Renal cortex interstitium (tissue), 11 donors: ENCODE measurements at regions not wholly inside any gene's neighbourhood (a gene's known extent, or its start where the extent isn't known, plus 50 kb on each side); places are given as distances from the start of the nearest gene placed in this dataset.
"Not testable (repeated sequence)": the region's sequence is repeated elsewhere in the genome, so short reads cannot be mapped to it uniquely, and the experiment has no call there.

Source experiments
- DNase-seq, 11 donors: peaks; one replicate each; pipeline ENCODE4 v3.0.0-alpha.2; 2013; ENCODE audit warnings: low read depth in 9 of 11, low spot score in 4 of 11; ENCODE audit errors: extremely low read depth in 1 of 11

DNA sequence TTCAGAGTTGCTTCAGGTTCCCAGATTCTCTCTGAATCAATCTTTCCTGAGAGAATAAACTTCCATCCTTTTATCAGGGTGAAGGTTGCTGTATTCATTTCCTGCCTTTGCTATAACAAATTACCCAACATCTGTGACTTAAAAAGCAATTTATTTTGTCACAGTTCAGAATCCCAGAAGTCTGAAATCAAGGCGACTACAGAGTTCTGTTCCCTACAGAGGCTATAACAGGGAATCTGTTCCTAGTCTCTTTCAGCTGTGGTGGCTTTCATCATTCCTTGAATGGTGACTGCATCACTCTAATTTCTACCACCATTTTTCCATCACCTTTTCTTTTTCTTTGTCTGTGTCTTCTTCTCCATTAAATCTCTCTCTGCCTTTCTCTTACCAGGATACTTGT is 459.3 kb upstream of the PRR20A start:
- no peak for DNase-seq

DNA sequence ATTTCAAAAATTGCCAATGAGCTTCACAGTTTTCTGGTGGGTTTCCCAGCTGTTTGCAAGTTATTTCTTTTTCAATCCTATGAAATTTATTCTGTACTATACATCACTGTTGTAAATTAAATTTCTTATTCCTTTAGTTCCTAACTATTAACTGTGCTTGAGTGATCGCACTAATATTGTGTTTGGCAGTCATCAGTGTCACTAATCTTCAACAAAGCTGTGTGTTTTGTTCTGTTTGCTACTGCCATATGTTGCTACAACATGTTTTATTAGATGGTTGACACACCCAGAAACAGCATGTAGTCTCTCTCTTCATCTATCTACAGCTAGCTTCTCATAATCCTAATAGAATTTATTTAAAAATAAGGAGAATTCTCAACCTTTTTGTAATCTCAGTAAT is 453.6 kb upstream of the PRR20A start:
- peak in 5 of 11 donors; percentile 1 to 17 (median 6) for DNase-seq

DNA sequence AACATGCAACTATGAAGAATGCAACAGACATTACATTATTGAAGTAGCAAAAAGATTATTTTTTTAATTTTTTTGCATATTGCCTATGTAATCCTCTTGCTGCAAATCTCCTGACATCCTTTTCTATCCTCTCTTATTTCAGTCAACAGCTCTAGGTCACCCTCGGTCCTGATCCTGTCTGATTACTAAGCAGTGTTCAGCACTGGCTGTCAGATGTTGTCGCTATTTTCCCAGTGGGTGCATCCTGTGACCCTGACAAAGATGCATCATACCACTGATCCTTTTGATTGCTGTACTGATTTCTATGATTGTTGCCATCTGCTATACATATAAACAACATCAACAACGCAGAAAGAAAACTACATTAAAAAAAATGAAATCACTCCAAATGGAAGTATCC is 443.7 kb upstream of the PRR20A start:
- no peak for DNase-seq

DNA sequence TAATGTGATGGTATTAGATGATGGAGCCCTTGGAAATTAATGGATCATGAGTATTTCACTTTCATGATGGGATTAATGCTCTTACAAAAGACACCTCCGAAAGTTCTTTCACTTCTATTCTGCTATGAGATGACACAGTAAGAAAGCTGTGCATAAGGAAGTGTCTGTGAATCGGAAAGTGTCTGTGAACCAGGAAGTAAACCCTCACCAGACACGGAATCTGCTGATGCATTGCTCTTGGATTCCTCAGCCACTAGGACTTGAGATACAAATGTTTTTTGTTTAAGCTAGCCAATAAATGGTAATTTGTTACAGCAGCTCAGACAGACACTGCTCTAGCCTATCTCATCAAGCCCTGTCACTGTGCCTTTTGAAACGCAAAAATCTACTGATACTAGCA is 440.4 kb upstream of the PRR20A start:
- no peak for DNase-seq

DNA sequence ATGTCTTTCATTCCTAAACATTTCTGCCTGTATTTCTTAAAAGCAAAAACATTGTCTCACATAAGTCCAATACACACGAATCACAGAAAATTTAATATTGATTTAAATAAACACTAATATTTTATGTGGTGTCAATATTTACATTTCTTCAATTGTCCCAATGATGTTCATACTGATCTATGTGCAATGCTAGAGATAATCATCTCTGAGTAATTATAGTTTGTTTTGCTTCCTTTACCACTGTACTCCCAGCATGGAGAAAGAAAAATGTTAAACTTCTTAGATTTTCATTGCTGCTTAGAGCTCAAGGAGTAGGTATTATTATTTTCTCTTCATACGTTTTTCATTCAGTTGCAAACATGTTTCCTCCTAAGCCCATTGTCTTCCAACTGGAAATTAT is 434.2 kb upstream of the PRR20A start:
- DNase-seq = no peak

DNA sequence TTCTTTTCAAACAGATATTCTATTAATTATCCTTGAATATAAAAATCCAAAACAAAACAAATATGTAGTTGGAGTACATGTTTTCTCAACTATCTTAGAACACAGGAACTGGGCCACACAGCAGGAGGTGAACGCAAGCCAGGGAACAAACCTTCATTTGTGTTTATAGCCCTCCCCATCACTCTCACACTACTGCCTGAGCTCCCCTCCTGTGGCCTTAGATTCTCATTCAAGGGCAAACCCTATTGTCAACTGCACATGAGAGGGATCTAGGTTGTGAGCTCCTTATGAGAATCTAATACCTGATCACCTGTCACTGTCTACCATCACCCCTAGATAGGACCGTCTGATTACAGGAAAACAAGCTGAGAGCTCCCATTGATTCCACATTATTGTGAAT is 427.1 kb upstream of the PRR20A start:
- no peak for DNase-seq

DNA sequence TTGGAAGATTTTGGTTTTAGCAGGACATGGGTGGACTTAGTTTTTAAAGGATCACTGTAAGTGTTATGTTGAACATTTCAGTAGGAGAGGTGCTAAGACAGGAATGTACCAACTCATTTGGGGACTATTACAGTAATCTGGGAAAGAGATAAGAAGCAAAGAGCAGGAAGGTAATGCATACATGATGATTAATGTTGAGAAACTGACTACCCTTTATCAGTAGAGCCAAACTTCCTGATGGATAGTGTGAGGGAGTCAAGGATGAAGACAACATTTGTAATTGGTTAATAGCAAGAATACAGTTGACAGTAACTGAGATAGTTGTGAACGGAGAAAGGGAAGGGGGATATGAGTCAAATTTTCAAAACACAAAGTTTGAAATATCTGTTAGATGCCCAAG is 421.9 kb upstream of the PRR20A start:
- no peak for DNase-seq

DNA sequence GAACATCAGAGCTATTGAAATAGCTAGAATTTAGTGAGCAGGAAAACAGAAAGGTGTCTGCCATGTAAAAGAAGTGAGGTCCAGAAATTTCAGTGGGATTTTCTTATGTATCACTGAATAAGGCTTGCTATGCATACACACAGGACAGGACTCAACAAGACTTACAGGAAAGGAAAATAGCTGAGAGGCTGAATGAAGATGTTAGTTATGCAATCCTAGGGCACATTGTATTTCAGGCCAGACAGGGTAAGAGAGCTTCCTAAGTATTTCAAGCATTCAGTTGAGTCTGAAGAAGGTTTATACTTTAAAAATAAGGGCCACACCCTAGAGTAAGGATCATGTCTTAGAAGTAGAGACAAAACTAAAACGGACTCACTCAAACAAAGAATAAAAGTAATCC is 419.9 kb upstream of the PRR20A start:
- no peak for DNase-seq

DNA sequence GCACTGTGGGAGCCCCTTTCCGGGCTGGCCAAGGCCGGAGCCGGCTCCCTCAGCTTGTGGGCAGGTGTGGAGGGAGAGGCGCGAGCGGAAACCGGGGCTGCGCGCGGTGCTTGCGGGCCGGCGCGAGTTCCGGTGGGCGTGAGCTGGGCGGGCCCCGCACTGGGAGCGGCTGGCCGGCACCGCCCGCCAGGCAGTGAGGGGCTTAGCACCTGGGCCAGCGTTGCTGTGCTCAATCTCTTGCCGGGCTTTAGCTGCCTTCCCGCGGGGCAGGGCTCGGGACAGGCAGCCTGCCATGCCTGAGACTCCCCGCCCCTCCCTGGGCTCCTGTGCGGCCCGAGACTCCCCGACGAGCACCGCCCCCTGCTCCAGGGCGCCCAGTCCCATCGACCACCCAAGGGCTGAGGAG is 405.2 kb upstream of the PRR20A start:
- DNase-seq = no peak

DNA sequence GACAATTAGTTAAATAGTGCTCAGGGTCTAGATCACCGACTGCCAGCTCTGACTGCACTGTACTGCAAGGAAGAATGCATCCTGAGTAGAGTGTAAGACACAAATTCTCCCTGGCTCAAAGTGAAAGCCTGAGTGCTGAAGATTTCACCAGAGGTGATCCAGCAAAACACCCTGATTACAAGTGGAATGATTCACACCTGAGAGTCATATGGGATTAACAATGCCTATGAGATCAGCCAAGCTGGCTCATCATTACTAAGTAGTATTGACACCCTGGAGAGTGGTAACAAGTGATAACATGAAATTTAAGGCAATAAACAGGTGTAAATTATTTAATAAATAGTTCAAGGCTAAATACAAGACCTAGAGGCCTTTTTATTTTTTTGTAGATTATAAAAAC is 403.8 kb upstream of the PRR20A start:
- no peak for DNase-seq

DNA sequence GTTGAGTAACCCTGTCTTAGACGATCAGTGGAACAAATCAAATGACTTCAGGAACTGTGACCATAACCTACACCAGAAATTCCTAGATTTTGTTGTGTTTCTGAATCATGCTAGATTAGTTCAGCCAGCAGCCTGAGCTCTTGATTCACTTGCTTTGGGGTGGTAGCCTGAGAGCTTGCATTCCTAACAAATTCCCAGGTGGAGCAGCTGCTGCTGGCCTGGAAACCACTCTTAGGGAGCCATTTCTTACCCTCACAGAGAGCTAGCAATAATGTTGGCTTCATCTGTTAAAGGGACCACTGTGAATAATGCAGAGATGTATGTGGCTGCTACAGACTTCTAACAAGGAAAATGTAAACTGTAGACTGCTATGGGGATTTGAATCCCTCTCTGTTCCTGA is 388.1 kb upstream of the PRR20A start:
- no peak for DNase-seq

DNA sequence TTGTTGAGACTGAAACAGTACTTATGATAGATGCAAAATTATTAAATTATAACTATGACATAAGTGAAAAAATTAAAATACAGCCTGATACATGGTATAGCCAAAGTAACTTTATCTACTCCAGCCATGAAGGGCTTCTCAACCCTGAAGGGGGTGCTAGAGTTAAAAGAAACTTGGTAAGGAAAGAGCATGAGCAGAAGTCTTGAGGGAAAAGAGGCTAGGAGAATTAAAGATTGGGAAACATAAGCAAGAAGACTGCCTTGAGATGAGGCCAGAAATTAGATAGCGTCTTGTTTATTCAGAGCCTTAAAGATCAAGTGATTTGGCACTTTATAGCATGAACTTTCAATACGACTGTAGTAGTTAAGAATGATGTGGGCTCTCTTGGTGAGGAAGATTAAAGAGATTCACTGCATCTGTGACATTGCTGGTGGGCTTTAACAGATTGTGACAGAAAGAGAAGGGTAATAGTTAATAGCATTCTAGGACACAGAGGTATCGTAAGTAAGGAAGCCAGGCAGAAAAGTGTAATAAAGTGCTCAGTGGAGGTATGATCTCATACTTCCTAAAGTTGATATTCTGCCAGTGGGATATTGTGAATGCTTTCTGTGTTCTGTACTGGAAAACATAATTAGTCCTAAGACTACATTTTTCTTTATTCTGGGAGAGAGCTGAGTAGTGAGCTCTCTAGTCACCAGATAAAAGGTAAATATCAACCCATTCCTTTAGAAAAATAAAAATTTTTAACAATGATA is 385.4 kb upstream of the PRR20A start:
- DNase-seq = no peak

DNA sequence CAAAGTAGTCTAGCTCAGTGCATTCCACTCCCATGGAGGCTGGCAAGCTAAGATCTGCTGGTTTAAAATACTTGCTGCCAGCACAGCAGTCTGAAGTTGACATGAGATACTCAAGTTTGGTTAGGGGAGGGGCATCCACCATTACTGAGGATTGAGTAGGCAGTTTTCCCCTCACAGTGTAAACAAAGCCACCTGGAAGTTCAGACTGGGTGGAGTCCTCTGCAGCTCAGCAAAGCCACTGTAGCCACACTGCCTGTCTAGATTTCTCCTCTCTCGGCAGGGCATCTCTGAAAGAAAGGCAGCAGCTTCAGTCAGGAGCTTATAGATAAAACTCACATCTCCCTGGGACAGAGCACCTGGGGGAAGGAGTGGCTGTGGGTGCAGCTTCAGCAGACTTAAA is 377.4 kb upstream of the PRR20A start:
- DNase-seq = not testable (repeated sequence)

DNA sequence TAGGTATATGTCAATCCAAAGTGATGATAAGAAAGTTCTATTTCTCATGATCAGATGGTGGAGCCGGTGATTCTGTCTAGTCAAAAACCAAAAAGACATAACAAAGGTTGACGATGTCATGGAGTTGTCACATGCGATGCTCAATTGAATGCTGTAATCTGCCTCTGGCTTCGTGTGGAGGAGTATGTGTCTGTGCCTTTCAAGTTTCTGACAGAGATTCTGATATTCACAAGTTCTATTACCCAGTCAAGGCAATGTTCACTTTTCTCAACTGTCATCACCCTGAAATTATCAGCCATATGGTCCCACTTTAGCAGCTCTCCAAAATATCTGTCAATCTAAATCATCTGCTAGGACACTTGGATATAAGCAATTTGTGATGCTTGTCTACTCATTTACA is 367.6 kb upstream of the PRR20A start:
- DNase-seq = no peak

DNA sequence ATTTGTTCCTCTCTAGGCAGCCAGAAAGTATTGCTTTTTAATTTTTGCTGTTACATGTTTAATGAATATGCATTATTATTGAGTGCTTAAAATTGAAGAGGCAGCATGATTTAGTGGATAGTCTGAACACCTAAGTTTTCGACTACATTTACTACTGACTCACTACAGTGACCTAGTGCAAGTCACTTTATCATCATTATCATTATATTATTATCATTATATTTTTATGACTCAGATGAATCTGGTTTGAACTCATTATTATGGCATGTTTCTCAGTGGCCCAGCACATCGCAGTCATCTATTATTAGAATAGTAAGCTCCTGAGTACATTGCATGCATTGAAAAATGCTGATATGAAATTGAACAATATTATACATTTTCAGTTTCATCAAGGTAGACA is 351.2 kb upstream of the PRR20A start:
- no peak for DNase-seq

DNA sequence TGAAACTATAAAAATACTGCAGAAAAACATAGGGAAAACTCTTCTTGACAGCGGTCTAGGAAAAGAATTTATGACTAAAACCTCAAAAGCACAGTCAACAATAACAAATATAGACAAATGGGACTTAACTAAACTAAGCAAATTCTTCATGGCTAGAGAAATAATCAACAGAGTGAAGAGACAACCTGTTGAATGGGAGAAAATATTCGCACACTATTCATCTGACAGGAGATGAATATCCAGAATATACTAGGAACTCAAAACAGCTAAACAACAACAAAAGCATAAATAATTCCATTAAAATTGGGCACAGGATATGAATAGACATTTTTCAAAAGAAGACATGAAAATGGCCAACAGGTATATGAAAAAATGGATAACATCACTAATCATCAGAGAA is 303.6 kb upstream of the PRR20A start:
- no peak for DNase-seq

DNA sequence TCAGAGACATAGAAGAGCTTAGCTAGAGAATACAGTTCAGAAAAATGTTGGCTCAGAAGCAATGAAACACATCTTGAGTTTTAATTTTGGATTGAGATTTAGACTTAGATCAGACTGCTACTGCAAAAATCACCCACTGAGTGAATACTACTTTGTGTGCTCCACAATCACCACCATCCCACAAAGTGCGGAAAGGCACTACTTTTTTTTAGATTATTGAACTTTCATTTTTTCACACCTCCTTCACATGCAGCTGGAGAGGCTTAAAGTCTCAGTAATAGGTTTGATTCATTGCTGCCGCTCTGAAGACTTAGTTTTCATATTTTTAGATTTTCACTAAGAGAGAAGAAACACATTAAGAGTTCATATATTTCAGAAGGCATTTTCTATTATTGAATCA is 289.9 kb upstream of the PRR20A start:
- DNase-seq = no peak

DNA sequence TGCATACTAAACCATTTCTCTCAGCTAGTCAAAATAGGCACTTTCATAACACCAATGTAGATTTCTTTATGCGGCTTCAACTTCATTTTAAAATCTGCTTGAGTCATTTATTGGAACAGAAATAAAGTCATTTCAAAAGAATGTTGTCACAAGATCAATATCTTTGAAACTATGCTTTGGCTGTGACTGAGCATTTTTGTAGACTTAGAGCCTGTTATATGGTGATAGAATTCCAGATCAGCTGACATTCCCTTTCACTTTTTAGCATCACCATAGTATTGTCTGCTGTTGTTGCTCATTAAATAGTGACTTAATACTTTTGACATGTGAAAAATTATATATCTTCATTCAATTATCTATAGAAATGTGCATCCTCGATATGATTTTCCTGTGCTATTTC is 279.2 kb upstream of the PRR20A start:
- DNase-seq = no peak

DNA sequence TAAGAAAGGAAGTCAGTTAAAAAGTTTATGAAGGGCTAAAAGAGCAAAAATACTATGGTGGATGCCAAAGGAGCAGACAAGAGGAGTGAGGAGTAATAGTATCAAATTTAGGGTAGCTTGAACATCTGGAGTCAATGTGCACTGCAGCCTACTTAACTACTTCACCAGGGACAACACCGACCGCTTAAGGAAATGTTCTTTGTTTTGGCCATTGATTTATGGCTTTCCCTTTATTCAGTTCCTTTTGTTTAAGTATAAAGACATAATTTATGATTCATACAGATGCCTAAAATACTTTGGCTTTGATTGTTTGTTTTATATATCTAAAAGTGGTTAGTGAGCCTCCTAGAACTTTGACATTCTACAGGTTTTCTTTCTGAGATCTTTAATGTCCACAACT is 276.3 kb upstream of the PRR20A start:
- DNase-seq = no peak

DNA sequence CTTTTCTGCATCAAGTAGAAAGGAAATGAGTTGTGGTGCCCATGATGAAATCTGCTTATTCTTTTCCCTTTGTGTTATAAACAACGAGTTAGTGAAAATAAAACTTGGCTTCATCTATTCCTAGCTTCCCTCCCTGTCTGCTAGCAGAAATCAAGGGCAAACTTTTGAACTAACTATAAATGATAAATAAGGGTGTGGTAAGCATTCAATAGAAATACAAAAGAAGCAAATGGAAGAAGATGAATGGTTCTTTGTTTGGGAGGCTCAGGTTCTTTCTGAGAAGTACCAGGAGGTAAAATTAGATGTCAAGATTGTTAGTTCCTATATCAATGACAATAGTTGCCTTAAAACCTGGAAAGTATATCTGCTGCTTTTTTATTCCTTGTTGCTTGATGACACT is 275.3 kb upstream of the PRR20A start:
- no peak for DNase-seq

DNA sequence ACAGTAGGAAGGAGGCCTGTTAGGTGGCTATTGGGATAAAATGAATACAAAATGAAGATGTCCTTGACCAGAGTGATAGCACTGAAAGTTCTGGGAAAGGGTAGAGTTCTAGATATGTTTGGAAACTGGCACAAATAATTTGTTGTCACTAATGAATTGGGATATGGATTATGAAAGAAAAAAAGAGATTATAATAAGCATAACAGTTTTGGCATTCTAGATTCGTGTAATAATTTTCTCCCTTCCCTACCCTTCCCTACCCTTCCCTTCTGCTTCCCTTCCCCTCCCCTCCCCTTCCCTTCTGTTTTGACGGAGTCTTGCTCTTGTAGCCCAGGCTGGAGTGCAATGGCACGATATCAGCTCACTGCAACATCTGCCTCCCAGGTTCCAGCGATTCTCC is 271.0 kb upstream of the PRR20A start:
- DNase-seq = no peak

DNA sequence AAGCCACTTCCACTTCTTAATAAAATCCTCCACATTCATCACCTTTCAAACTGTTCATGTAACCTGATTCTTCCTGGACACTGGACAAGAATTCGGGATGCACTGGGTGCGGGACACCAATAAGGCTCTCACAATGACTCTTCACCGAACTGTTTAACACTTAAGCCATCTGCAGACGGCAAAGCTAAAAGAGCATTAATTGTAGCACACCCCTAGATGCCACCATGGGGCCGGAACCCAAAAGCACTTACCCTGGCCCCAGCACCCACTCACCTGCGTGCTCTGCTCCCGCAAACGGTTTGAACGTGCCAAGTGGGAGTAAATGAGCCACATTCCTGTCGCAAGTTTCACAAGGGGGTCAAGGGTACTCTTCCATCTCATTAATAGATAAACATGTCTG is 254.3 kb upstream of the PRR20A start:
- no peak for DNase-seq
